HFF-Myc (cell line): ENCODE measurements at regions not wholly inside any gene's neighbourhood (a gene's known extent, or its start where the extent isn't known, plus 50 kb on each side); places are given as distances from the start of the nearest gene placed in this dataset.

Experiments used
- DNase-seq: peaks from one replicate; pipeline ENCODE4 v3.0.0-alpha.2; 2011; ENCODE audit warnings: low read depth; ENCODE audit errors: extremely low read depth
- H3K4me3 ChIP-seq: replicated peaks from 2 replicates; pipeline ENCODE4 v1.5.1; 2011; ENCODE audit warnings: low read depth, mild to moderate bottlenecking, control low read depth, low read length
- CTCF ChIP-seq: IDR thresholded peaks from 2 replicates; pipeline ENCODE4 v1.5.1; 2012; ENCODE audit warnings: mild to moderate bottlenecking, low read depth, low read length, control low read depth; ENCODE audit errors: missing control alignments

GRCh38 chr4:123877551-123877950 lies 481.0 kb downstream of the SPRY1 start:
- no peak for TF ChIP-seq CTCF
- no peak for DNase-seq
- H3K4me3 ChIP-seq, result no peak overlapping the region

- H3K4me3 ChIP-seq, result no peak overlapping the region
- no peak for TF ChIP-seq CTCF
These were observed 482.4 kb downstream of the SPRY1 start for GRCh38 chr4:123878976-123879375.

GRCh38 chr4:123880631-123881030 lies 484.0 kb downstream of the SPRY1 start:
- no peak for DNase-seq
- H3K4me3 ChIP-seq, result no peak overlapping the region
- TF ChIP-seq CTCF, result no peak

More at GRCh38 chr4:123878976-123879375, 482.4 kb downstream of the SPRY1 start:
- DNase-seq, result no peak

- DNase-seq, result no peak
- H3K4me3 ChIP-seq, result no peak overlapping the region
- TF ChIP-seq CTCF, result no peak
These were observed 488.3 kb downstream of the SPRY1 start for GRCh38 chr4:123884922-123885321.

GRCh38 chr4:123889507-123889906 lies 492.9 kb downstream of the SPRY1 start:
- DNase-seq, result peak; percentile 30
- H3K4me3 ChIP-seq, result no peak overlapping the region
- TF ChIP-seq CTCF, result no peak

GRCh38 chr4:123890889-123891288 lies 494.3 kb downstream of the SPRY1 start:
- no peak for DNase-seq
- TF ChIP-seq CTCF, result no peak
- H3K4me3 ChIP-seq, result no peak overlapping the region

- TF ChIP-seq CTCF, result no peak
- H3K4me3 ChIP-seq, result no peak overlapping the region
- DNase-seq, result no peak
These were observed 495.3 kb downstream of the SPRY1 start for GRCh38 chr4:123891881-123892280.
